C4-2B (cell line): ENCODE measurements at regions not wholly inside any gene's neighbourhood (a gene's known extent, or its start where the extent isn't known, plus 50 kb on each side); places are given as distances from the start of the nearest gene placed in this dataset.

Experiments used
- CTCF ChIP-seq: fragments of 450-650 bp; conservative IDR thresholded peaks from 2 replicates; pipeline ENCODE4 v1.5.1; 2017; ENCODE audit warnings: mild to moderate bottlenecking
- ZFX ChIP-seq: fragments of 450-650 bp; IDR thresholded peaks from 2 replicates; pipeline ENCODE4 v1.6.1; 2017

- TF ChIP-seq CTCF (no peak), ZFX (no peak)
Measured at GRCh38 chr4:60502733-60503132, 697.4 kb upstream of the ADGRL3 start.
